ENCODE measurements at regions not wholly inside any gene's neighbourhood (a gene's known extent, or its start where the extent isn't known, plus 50 kb on each side); places are given as distances from the start of the nearest gene placed in this dataset.

GRCh38 chr17:72414032-72414396 is 293.2 kb downstream of the SOX9 start:
- no peak for DNase-seq

GRCh38 chr17:72414967-72415853 is 294.4 kb downstream of the SOX9 start:
- DNase-seq = no peak

- DNase-seq = no peak
These were observed 295.3 kb downstream of the SOX9 start for GRCh38 chr17:72416054-72416675.

- no peak for DNase-seq
These were observed 296.1 kb downstream of the SOX9 start for GRCh38 chr17:72416905-72417304.

GRCh38 chr17:72417627-72418026 is 296.8 kb downstream of the SOX9 start:
- DNase-seq = no peak

- no peak for DNase-seq
These were observed 299.3 kb downstream of the SOX9 start for GRCh38 chr17:72419866-72420774.

GRCh38 chr17:72420775-72421127 is 299.9 kb downstream of the SOX9 start:
- DNase-seq = no peak

GRCh38 chr17:72421128-72422092 is 300.6 kb downstream of the SOX9 start:
- DNase-seq = peak; percentile 40

GRCh38 chr17:72422204-72422504 is 301.3 kb downstream of the SOX9 start:
- DNase-seq = no peak

- DNase-seq = peak; percentile 49
These were observed 301.9 kb downstream of the SOX9 start for GRCh38 chr17:72422505-72423285.

- DNase-seq = no peak
These were observed 302.4 kb downstream of the SOX9 start for GRCh38 chr17:72423286-72423589.

GRCh38 chr17:72423718-72424117 is 302.9 kb downstream of the SOX9 start:
- DNase-seq = no peak

GRCh38 chr17:72424505-72425117 is 303.8 kb downstream of the SOX9 start:
- no peak for DNase-seq

GRCh38 chr17:72425133-72425793 is 304.4 kb downstream of the SOX9 start:
- no peak for DNase-seq

GRCh38 chr17:72425794-72426168 is 305.0 kb downstream of the SOX9 start:
- DNase-seq = no peak

- DNase-seq = no peak
These were observed 305.5 kb downstream of the SOX9 start for GRCh38 chr17:72426321-72426720.

- DNase-seq = no peak
These were observed 306.3 kb downstream of the SOX9 start for GRCh38 chr17:72426948-72427760.

GRCh38 chr17:72427761-72428109 is 306.9 kb downstream of the SOX9 start:
- no peak for DNase-seq

GRCh38 chr17:72429066-72429638 is 308.3 kb downstream of the SOX9 start:
- DNase-seq = no peak

Measured in activated CD4-positive, CD25-positive, alpha-beta regulatory T cell treated with anti-CD3 and anti-CD28 coated beads, Interleukin-2, amount 50 U/mL, for 72 hours (primary cell).